Retinal pigment epithelial cell (primary cell): ENCODE measurements at regions not wholly inside any gene's neighbourhood (a gene's known extent, or its start where the extent isn't known, plus 50 kb on each side); places are given as distances from the start of the nearest gene placed in this dataset.

Experiments
- DNase-seq: peaks from one replicate; pipeline ENCODE4 v3.0.0-alpha.2; 2010; ENCODE audit warnings: low read depth
- H3K4me3 ChIP-seq: 2 replicates; pipeline ENCODE4 v1.5.1; 2011; ENCODE audit warnings: mild to moderate bottlenecking, low read length, control low read depth, moderate library complexity
- TF ChIP-seq, protein P1 (sequence below): conservative IDR thresholded peaks from 2 replicates; pipeline ENCODE4 v1.5.1; 2011; ENCODE audit warnings: low read depth, low read length, control low read depth, inconsistent platforms

DNA sequence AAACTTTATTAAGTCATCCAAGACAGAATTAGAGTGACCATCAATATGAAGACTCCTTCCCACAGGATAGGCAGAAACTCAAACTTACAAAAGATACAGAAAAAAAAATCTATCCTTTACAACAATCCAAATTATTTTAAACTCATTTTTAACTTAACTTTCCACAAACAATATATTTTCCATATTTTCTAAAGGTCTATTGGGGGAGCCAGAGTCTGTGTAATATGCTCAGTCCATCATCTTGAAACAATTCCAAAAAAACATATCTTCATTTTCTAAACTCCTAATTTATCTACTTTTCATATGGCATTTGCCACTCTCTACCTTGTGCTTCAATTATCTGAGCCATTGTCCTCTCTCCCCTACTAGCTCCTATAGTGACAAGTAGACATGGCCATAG lies 378.1 kb downstream of the PDGFC start:
- TF ChIP-seq, protein P1, sequence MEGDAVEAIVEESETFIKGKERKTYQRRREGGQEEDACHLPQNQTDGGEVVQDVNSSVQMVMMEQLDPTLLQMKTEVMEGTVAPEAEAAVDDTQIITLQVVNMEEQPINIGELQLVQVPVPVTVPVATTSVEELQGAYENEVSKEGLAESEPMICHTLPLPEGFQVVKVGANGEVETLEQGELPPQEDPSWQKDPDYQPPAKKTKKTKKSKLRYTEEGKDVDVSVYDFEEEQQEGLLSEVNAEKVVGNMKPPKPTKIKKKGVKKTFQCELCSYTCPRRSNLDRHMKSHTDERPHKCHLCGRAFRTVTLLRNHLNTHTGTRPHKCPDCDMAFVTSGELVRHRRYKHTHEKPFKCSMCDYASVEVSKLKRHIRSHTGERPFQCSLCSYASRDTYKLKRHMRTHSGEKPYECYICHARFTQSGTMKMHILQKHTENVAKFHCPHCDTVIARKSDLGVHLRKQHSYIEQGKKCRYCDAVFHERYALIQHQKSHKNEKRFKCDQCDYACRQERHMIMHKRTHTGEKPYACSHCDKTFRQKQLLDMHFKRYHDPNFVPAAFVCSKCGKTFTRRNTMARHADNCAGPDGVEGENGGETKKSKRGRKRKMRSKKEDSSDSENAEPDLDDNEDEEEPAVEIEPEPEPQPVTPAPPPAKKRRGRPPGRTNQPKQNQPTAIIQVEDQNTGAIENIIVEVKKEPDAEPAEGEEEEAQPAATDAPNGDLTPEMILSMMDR: no peak
- no peak for DNase-seq
- H3K4me3 ChIP-seq: no peak overlapping the region

DNA sequence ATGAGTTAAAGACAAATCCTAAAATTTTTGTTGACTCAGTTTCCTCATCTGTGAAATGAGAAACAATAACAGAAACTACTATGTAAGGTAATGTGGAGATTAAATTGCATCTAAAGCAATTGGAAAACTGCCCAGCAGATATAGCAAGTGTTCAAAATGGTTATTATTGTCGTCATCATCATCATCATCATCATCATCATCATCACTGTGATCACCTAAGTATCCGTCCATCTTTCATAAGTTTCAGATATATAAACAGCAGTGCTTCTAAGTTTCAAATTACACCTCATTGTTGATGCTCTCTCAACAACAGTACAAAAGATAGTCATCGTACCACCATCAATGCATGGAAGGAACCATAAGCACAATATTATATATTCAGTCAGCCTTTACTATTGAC lies 379.9 kb downstream of the PDGFC start:
- TF ChIP-seq, protein P1: no peak
- no peak overlapping the region for H3K4me3 ChIP-seq
- DNase-seq: no peak

DNA sequence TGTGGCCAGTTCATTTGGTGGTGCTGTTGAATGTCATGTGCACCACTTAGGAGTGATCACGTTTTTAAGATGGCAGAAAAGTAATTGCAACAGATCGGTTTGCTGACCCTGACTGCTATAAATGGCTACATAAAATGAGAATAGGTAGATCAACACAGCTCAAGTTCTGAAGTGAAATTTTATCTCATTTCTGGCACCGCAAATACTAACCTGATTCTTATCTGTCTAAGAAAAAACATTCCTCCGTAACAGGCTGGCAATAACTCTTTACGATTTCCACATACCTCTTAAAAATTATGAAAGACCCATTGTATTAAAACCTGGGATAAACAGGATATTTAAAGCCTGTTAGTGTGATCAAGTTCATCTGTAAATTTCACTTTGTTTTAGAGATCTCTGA lies 387.5 kb downstream of the PDGFC start:
- DNase-seq: peak; percentile 78
- TF ChIP-seq, protein P1: no peak
- H3K4me3 ChIP-seq: no peak overlapping the region

DNA sequence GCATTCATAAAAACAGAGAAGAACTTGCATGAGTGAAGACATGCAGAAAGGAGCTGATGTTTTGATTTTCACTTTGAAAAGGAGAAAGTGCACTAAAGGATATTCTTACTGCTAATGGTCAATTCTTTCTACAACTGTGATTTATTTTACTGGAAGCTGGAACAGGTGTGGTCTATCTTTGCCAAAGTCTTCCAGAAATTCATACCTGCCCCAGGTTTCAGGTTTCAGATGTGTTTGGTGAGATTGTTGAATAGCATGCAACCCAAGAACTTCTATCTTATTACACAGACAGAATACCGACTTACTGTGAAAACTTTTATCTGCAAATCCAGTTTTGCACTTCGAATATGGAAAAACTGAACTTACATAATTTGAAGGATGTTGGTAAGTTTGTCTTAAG lies 388.3 kb downstream of the PDGFC start:
- no peak for DNase-seq
- no peak overlapping the region for H3K4me3 ChIP-seq
- TF ChIP-seq, protein P1: no peak

DNA sequence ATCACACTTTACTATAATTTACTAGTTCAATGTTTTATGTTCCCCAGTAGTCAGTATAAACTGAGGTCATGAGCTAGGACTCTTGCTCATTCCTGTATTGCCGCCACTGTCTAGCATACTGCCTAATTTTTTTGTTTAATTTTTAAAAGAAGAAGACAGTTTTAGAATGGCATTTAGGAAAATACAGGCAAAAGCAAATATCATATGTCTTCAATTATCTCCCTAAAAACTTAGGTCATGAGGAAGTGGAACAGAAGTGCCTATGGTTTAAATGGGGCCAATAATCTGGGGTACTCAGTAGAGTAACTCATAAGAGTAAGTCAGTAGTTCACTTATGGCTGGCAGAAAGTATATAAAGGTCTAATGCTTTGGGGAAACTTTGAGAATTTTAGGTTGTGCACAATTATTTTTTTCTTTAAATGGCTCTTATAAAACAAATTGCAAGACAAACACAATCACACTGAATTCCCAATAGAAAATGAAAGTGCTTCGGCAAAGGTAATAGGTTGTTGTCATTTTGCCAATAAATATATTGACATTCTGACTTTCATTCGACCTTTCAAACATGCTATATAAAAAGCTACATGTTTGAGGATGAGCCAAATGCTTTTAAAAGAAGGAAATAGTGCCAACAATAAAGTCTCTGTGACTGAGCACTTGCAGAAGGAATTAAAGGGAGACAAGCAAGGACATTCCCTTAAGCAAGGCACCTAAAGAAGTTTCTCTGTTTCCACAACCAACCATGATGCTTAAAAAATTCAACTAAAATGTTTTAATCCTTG lies 390.1 kb downstream of the PDGFC start:
- no peak for DNase-seq
- H3K4me3 ChIP-seq: no peak overlapping the region
- TF ChIP-seq, protein P1: no peak

DNA sequence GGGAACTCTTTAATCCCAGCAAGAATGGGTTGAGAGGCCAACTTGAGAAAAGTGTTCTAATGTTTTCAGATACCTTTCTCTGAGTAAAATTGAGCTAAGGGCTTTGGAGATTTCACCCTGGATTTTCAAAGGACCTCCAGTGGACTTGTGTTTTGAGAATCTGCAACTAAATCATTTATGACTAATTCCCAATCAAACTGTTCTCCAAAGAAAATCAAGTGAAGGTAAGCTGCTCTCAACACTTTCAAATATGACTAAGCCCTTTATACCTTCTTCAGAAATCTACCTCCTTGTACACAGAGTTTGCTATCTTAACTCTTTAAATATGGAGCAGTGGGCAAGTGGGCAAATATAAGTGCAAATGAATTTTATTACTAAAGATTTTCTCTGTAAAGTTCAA lies 392.9 kb downstream of the PDGFC start:
- TF ChIP-seq, protein P1: no peak
- no peak for DNase-seq
- H3K4me3 ChIP-seq: no peak overlapping the region

DNA sequence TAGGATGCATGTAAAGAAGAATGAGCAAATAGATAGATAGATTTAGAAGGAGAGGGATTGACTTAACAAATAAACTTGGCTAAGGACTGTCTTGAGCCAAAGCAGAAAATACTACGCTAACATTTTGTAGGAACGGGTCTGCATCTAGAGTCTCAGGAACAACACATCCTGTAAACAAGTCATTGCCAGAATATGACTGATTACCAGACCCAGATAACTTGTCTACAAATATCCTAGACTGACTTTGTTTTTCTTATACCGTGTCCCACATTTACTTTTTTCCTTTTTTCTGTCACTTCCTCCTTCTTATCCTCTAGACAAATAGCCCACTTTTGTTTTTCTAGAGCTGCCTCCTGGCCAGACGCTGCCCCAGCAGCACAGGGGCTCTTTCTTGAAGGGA lies 393.6 kb downstream of the PDGFC start:
- DNase-seq: no peak
- TF ChIP-seq, protein P1: no peak

More for the DNA sequence above, 393.6 kb downstream of the PDGFC start:
- H3K4me3 ChIP-seq: no peak overlapping the region
